A549 (cell line): ENCODE measurements at regions not wholly inside any gene's neighbourhood (a gene's known extent, or its start where the extent isn't known, plus 50 kb on each side); places are given as distances from the start of the nearest gene placed in this dataset.

ENCODE experiments used
- ATAC-seq, 2 experiments: fragments of 200-7000 bp in 1 of 2; fragments of >200 bp in 1 of 2; cut with Nextera tagmentation in 1 of 2; cut with Tn5 transposase in 1 of 2; 3 replicates each; pipeline versions ENCODE4 v1.8.0 to v1.9.1; 2018 to 2020; ENCODE audit warnings: mild to moderate bottlenecking in 1 of 2, moderate library complexity in 1 of 2
- CTCF ChIA-PET: fragments of 300-600 bp; sonication (Branson Sonifier 250); formaldehyde crosslinking; extraction: SDS; loops from one replicate; lab custom pipeline; 2021; ENCODE audit warnings: antibody characterized with exemption, inconsistent platforms; lab: Yijun Ruan, JAX
- POLR2A ChIA-PET: fragments of 350-600 bp; formaldehyde crosslinking; extraction: SDS; loops from one replicate; lab custom pipeline; 2021; ENCODE audit warnings: antibody characterized with exemption, inconsistent platforms; lab: Yijun Ruan, JAX
- DNase-seq, 2 experiments: peaks; one replicate each; pipeline versions ENCODE4 v3.0.0 to v3.0.0-alpha.2; 2011 to 2016; ENCODE audit warnings: low read depth in 1 of 2, low spot score in 1 of 2
- FAIRE-seq: peaks from 2 replicates; lab custom pipeline; 2011; peaks lifted over from hg19 to GRCh38; lab: Jason Lieb, UNC
- H3K27ac ChIP-seq, 2 experiments: fragments of >200 bp; sonication (Bioruptor Twin); formaldehyde crosslinking; 3 replicates each; pipeline ENCODE4 v1.5.1; 2016 to 2017
- H3K4me1 ChIP-seq: fragments of >200 bp; sonication (Bioruptor Twin); formaldehyde crosslinking; 3 replicates; pipeline ENCODE4 v1.6.1; 2016
- H3K4me2 ChIP-seq: fragments of >200 bp; sonication (Bioruptor Twin); formaldehyde crosslinking; 3 replicates; pipeline ENCODE4 v1.6.1; 2016
- H3K4me3 ChIP-seq: fragments of >200 bp; sonication (Bioruptor Twin); formaldehyde crosslinking; 3 replicates; pipeline ENCODE4 v1.5.1; 2016
- H3K9me3 ChIP-seq: fragments of >200 bp; sonication (Bioruptor Twin); formaldehyde crosslinking; 3 replicates; pipeline ENCODE4 v1.6.1; 2016
- BHLHE40 ChIP-seq: IDR thresholded peaks from 2 replicates; pipeline ENCODE4 v1.6.1; 2012; ENCODE audit warnings: low read depth, low read length, inconsistent platforms
- CHD2 ChIP-seq: fragments of 150-350 bp; IDR thresholded peaks from 2 replicates; pipeline ENCODE4 v1.6.1; 2014; ENCODE audit warnings: low read length; ENCODE audit not compliant: partially characterized antibody
- CTCF ChIP-seq: fragments of >200 bp; sonication (Bioruptor Twin); formaldehyde crosslinking; IDR thresholded peaks from 3 replicates; pipeline ENCODE4 v1.5.1; 2016
- ELK1 ChIP-seq: fragments of 150-350 bp; IDR thresholded peaks from 2 replicates; pipeline ENCODE4 v1.6.1; 2014; ENCODE audit warnings: low read depth, mild to moderate bottlenecking, low read length
- ESRRA ChIP-seq: fragments of 150-350 bp; IDR thresholded peaks from 2 replicates; pipeline ENCODE4 v1.6.1; 2014; ENCODE audit warnings: mild to moderate bottlenecking, low read length, borderline replicate concordance
- FOSL2 ChIP-seq, 2 experiments: fragments of 450-650 bp in 1 of 2; fragments of >200 bp in 1 of 2; sonication (Bioruptor Twin) in 1 of 2; formaldehyde crosslinking; IDR thresholded peaks; 2 replicates each; pipeline versions ENCODE4 v1.5.0 to v1.6.1; 2016 to 2020; ENCODE audit warnings: mild to moderate bottlenecking in 1 of 2, moderate library complexity in 1 of 2
- FOXS1 ChIP-seq: fragments of 250-450 bp; sonication (Bioruptor Pico); IDR thresholded peaks from 2 replicates; pipeline ENCODE4 v1.5.0; 2020; ENCODE audit warnings: mild to moderate bottlenecking, moderate library complexity
- GATA3 ChIP-seq: IDR thresholded peaks from 2 replicates; pipeline ENCODE4 v1.6.1; 2012; ENCODE audit warnings: borderline replicate concordance
- HDAC2 ChIP-seq: fragments of 200-600 bp; sonication (generic); IDR thresholded peaks from 2 replicates; pipeline ENCODE4 v1.6.1; 2016
- HOXA7 ChIP-seq: fragments of 250-450 bp; sonication (Bioruptor Pico); IDR thresholded peaks from 2 replicates; pipeline ENCODE4 v1.5.0; 2020; ENCODE audit warnings: mild to moderate bottlenecking, moderate library complexity
- HOXB5 ChIP-seq: fragments of 250-450 bp; sonication (Bioruptor Pico); IDR thresholded peaks from 2 replicates; pipeline ENCODE4 v1.5.0; 2020; ENCODE audit warnings: mild to moderate bottlenecking, moderate library complexity
- JUNB ChIP-seq: fragments of >200 bp; sonication (Bioruptor Twin); formaldehyde crosslinking; IDR thresholded peaks from 2 replicates; pipeline ENCODE4 v1.6.1; 2016
- MYC ChIP-seq: IDR thresholded peaks from 2 replicates; pipeline ENCODE4 v1.6.1; 2012; ENCODE audit warnings: mild to moderate bottlenecking, inconsistent platforms, low read length, improper control_type of control experiment, borderline replicate concordance
- NR3C1 ChIP-seq: fragments of >200 bp; sonication (Bioruptor Twin); formaldehyde crosslinking; IDR thresholded peaks from 3 replicates; pipeline ENCODE4 v1.6.1; 2017
- PBX3 ChIP-seq: IDR thresholded peaks from 2 replicates; pipeline ENCODE4 v1.6.1; 2012
- POLR2A ChIP-seq: IDR thresholded peaks from 2 replicates; pipeline ENCODE4 v1.6.1; 2012; ENCODE audit warnings: mild to moderate bottlenecking, low read length
- REST ChIP-seq: fragments of 200-600 bp; sonication (generic); IDR thresholded peaks from 2 replicates; pipeline ENCODE4 v1.6.1; 2016; ENCODE audit warnings: antibody characterized with exemption, mild to moderate bottlenecking, moderate library complexity
- RFX5 ChIP-seq: fragments of 450-650 bp; IDR thresholded peaks from 2 replicates; pipeline ENCODE4 v1.7.1; 2014; ENCODE audit warnings: antibody characterized with exemption, mild to moderate bottlenecking, moderate library complexity
- SMC3 ChIP-seq: fragments of >200 bp; sonication (Bioruptor Twin); formaldehyde crosslinking; IDR thresholded peaks from 3 replicates; pipeline ENCODE4 v1.6.1; 2018; ENCODE audit warnings: inconsistent platforms
- TFCP2L1 ChIP-seq: fragments of 250-450 bp; sonication (Bioruptor Pico); IDR thresholded peaks from 2 replicates; pipeline ENCODE4 v1.5.0; 2021; ENCODE audit warnings: mild to moderate bottlenecking
- ZC3H11A ChIP-seq: fragments of 450-650 bp; IDR thresholded peaks from 2 replicates; pipeline ENCODE4 v1.6.1; 2014; ENCODE audit warnings: antibody characterized with exemption, mild to moderate bottlenecking
- WGBS: methylation state at CpG from one replicate; pipeline ENCODE4 v1.1.6; 2017; ENCODE audit errors: missing lambda C conversion rate; 5-methylcytosine and 5-hydroxymethylcytosine counted together

- 0% methylated on average over 1 of the region's 1 CpG for WGBS
- CTCF ChIA-PET, result no interaction called here
- no peak overlapping the region for H3K4me2 ChIP-seq
- H3K4me1 ChIP-seq, result no peaks in the 10 kb centered on the region
- TF ChIP-seq SMC3 (no peak), CTCF (no peak), ESRRA (no peak), FOXS1 (no peak), GATA3 (no peak), FOSL2 (IDR thresholded peaks at IDR 0.05) (no peak), FOSL2 (CRISPR knock-in tag; IDR thresholded peaks at IDR 0.05) (no peak), ELK1 (no peak), RFX5 (no peak), PBX3 (no peak), TFCP2L1 (CRISPR knock-in tag) (no peak), MYC (no peak), HOXB5 (no peak), NR3C1 (no peak), HDAC2 (no peak), JUNB (no peak), POLR2A (no peak), ZC3H11A (no peak)
- H3K9me3 ChIP-seq, result no peaks in the 10 kb centered on the region
- DNase-seq, result no peak
- ATAC-seq, result no peak
- H3K27ac ChIP-seq, result no peak overlapping the region
- POLR2A ChIA-PET, result no interaction called here
- H3K4me3 ChIP-seq, result no peak overlapping the region
- FAIRE-seq, result no peak
Observed at GRCh38 chr3:27930052-27930602, 208.0 kb upstream of the EOMES start.

GRCh38 chr3:27935492-27935891, 213.4 kb upstream of the EOMES start:
- ChIA-PET CTCF (interaction anchor here (1.0 kb wide), 1 partner anchor 9 kb away, joined by 3 read pairs; no protein-coding TSS in a partner anchor), POLR2A (no interaction called here)
- no peak for DNase-seq
- 33% methylated on average over 2 of the region's 2 CpGs for WGBS
- Histone ChIP-seq H3K9me3 (no peaks in the 10 kb centered on the region), H3K4me2 (no peak overlapping the region)
- no peak for ATAC-seq
- FAIRE-seq, result no peak
- TF ChIP-seq BHLHE40 (no peak), FOXS1 (no peak), HOXA7 (CRISPR knock-in tag) (no peak), CHD2 (no peak), FOSL2 (IDR thresholded peaks at IDR 0.05) (no peak), FOSL2 (CRISPR knock-in tag; IDR thresholded peaks at IDR 0.05) (no peak), REST (no peak)
- TF ChIP-seq, all 56 proteins: peak for 0
- H3K27ac ChIP-seq, result no peak overlapping the region
- no peak overlapping the region for H3K4me3 ChIP-seq
- no peaks in the 10 kb centered on the region for H3K4me1 ChIP-seq
